ENCODE measurements at regions not wholly inside any gene's neighbourhood (a gene's known extent, or its start where the extent isn't known, plus 50 kb on each side); places are given as distances from the start of the nearest gene placed in this dataset.
"Not testable (repeated sequence)": the region's sequence is repeated elsewhere in the genome, so short reads cannot be mapped to it uniquely, and the experiment has no call there.

- TF ChIP-seq, protein P1, sequence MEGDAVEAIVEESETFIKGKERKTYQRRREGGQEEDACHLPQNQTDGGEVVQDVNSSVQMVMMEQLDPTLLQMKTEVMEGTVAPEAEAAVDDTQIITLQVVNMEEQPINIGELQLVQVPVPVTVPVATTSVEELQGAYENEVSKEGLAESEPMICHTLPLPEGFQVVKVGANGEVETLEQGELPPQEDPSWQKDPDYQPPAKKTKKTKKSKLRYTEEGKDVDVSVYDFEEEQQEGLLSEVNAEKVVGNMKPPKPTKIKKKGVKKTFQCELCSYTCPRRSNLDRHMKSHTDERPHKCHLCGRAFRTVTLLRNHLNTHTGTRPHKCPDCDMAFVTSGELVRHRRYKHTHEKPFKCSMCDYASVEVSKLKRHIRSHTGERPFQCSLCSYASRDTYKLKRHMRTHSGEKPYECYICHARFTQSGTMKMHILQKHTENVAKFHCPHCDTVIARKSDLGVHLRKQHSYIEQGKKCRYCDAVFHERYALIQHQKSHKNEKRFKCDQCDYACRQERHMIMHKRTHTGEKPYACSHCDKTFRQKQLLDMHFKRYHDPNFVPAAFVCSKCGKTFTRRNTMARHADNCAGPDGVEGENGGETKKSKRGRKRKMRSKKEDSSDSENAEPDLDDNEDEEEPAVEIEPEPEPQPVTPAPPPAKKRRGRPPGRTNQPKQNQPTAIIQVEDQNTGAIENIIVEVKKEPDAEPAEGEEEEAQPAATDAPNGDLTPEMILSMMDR (IDR thresholded peaks at IDR 0.05): not testable (repeated sequence)
- not testable (repeated sequence) for TF ChIP-seq POLR2A, POLR2AphosphoS5 (IDR thresholded peaks at IDR 0.05)
These were observed 195.8 kb upstream of the TPTE start for GRCh38 chr21:10325546-10325945.
